SK-N-MC (cell line): ENCODE measurements at regions not wholly inside any gene's neighbourhood (a gene's known extent, or its start where the extent isn't known, plus 50 kb on each side); places are given as distances from the start of the nearest gene placed in this dataset.

Experiments used
- EZH2 ChIP-seq: fragments of 200-600 bp; sonication (generic); IDR thresholded peaks from one replicate; pipeline ENCODE4 v1.6.1; 2017; ENCODE audit warnings: antibody characterized with exemption
- POLR2AphosphoS5 ChIP-seq: IDR thresholded peaks from 2 replicates; pipeline ENCODE4 v1.6.1; 2012; ENCODE audit warnings: mild to moderate bottlenecking, low read depth, low read length, borderline replicate concordance

DNA sequence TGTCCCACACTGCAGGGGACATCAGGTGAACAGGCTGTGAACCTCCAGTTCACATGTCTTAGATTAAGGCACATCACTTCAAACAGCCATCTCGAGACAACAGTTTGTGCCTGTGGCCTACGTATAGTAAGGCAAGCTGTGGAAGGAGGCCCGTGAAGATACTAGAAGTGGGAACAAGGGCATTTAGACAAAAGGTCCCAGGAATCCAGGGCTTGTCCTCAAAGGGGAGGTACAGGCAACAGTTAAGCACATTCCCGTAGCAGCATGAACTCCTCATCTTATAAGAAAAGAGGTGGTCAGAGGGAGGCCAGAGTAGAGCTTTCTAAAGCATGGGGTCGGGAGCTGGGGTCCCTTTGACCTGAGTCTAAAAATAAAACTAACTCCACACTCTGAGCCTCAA is 122.5 kb upstream of the TRPM3 start:
- TF ChIP-seq EZH2: no peak
- TF ChIP-seq POLR2AphosphoS5: no peak
